ENCODE measurements at regions not wholly inside any gene's neighbourhood (a gene's known extent, or its start where the extent isn't known, plus 50 kb on each side); places are given as distances from the start of the nearest gene placed in this dataset.
"Not testable (repeated sequence)": the region's sequence is repeated elsewhere in the genome, so short reads cannot be mapped to it uniquely, and the experiment has no call there.

- Histone ChIP-seq H3K9me3 (no peaks in the 10 kb centered on the region), H3K36me3 (no peaks in the 10 kb centered on the region), H3K27ac (no peak overlapping the region), H3K4me1 (no peaks in the 10 kb centered on the region), H3K27me3 (no peaks in the 10 kb centered on the region), H3K4me3 (no peak overlapping the region)
- no peak for DNase-seq (ENCODE audit: low spot score in 2 of 2)
- intact Hi-C loops (cut with DNase I; ENCODE audit: low total_unique reads): no loop called here
- TF ChIP-seq POLR2AphosphoS5 (IDR thresholded peaks at IDR 0.05) (no peak), POLR2A (IDR thresholded peaks at IDR 0.05) (no peak), CTCF (IDR thresholded peaks at IDR 0.05) (no peak)
These were observed 121.9 kb upstream of the RFX3 start for GRCh38 chr9:3647652-3648051.

- no peaks in the 10 kb centered on the region for H3K9me3 ChIP-seq
- no peaks in the 10 kb centered on the region for H3K27me3 ChIP-seq
- H3K4me3 ChIP-seq: no peak overlapping the region
- H3K27ac ChIP-seq: no peak overlapping the region
- intact Hi-C loops (cut with DNase I; ENCODE audit: low total_unique reads): no loop called here
- no peaks in the 10 kb centered on the region for H3K4me1 ChIP-seq
- no peak for DNase-seq (ENCODE audit: low spot score in 2 of 2)
- H3K36me3 ChIP-seq: no peaks in the 10 kb centered on the region
- TF ChIP-seq POLR2A (IDR thresholded peaks at IDR 0.05) (no peak), CTCF (IDR thresholded peaks at IDR 0.05) (no peak), POLR2AphosphoS5 (IDR thresholded peaks at IDR 0.05) (no peak)
These were observed 120.4 kb upstream of the RFX3 start for GRCh38 chr9:3646226-3646625.

- DNase-seq (ENCODE audit: low spot score in 2 of 2); H3K36me3 ChIP-seq; intact Hi-C loops (cut with DNase I; ENCODE audit: low total_unique reads); H3K27ac ChIP-seq; H3K27me3 ChIP-seq; H3K4me3 ChIP-seq; H3K4me1 ChIP-seq; H3K9me3 ChIP-seq: not testable (repeated sequence)
These were observed 116.3 kb upstream of the RFX3 start for GRCh38 chr9:3642075-3642474.

- Histone ChIP-seq H3K36me3 (no peaks in the 10 kb centered on the region), H3K4me3 (no peak overlapping the region), H3K9me3 (peaks cover 0 to 10% of the 10 kb centered on the region in 2 donors), H3K4me1 (no peaks in the 10 kb centered on the region), H3K27ac (no peak overlapping the region), H3K27me3 (no peaks in the 10 kb centered on the region)
- no peak for TF ChIP-seq POLR2A (IDR thresholded peaks at IDR 0.05)
- no peak for TF ChIP-seq POLR2AphosphoS5 (IDR thresholded peaks at IDR 0.05)
- TF ChIP-seq CTCF (IDR thresholded peaks at IDR 0.05): no peak
- DNase-seq (ENCODE audit: low spot score in 2 of 2): no peak
- intact Hi-C loops (cut with DNase I; ENCODE audit: low total_unique reads): no loop called here
These were observed 103.7 kb upstream of the RFX3 start for GRCh38 chr9:3629495-3629894.

GRCh38 chr9:3628239-3628638 lies 102.4 kb upstream of the RFX3 start:
- intact Hi-C loops (cut with DNase I; ENCODE audit: low total_unique reads): no loop called here
- Histone ChIP-seq H3K4me1 (no peaks in the 10 kb centered on the region), H3K27ac (no peak overlapping the region), H3K36me3 (no peaks in the 10 kb centered on the region), H3K27me3 (no peaks in the 10 kb centered on the region), H3K9me3 (peaks cover 0 to 10% of the 10 kb centered on the region in 2 donors), H3K4me3 (no peak overlapping the region)
- DNase-seq (ENCODE audit: low spot score in 2 of 2): no peak
- TF ChIP-seq POLR2A (IDR thresholded peaks at IDR 0.05) (no peak), CTCF (IDR thresholded peaks at IDR 0.05) (no peak)

GRCh38 chr9:3608011-3608410 lies 82.2 kb upstream of the RFX3 start:
- H3K4me3 ChIP-seq: no peak overlapping the region
- no peak overlapping the region for H3K27ac ChIP-seq
- no peaks in the 10 kb centered on the region for H3K4me1 ChIP-seq
- no peaks in the 10 kb centered on the region for H3K9me3 ChIP-seq
- intact Hi-C loops (cut with DNase I; ENCODE audit: low total_unique reads): no loop called here
- TF ChIP-seq POLR2AphosphoS5 (IDR thresholded peaks at IDR 0.05) (no peak), POLR2A (IDR thresholded peaks at IDR 0.05) (no peak), CTCF (IDR thresholded peaks at IDR 0.05) (no peak)
- no peak for DNase-seq (ENCODE audit: low spot score in 2 of 2)
- no peaks in the 10 kb centered on the region for H3K36me3 ChIP-seq
- H3K27me3 ChIP-seq: no peaks in the 10 kb centered on the region

Measured in breast epithelium (tissue), 4 donors.